AG09309 (cell line): ENCODE measurements at regions not wholly inside any gene's neighbourhood (a gene's known extent, or its start where the extent isn't known, plus 50 kb on each side); places are given as distances from the start of the nearest gene placed in this dataset.

Experiments
- DNase-seq: peaks from one replicate; pipeline ENCODE4 v3.0.0-alpha.2; 2010; ENCODE audit warnings: low read depth
- H3K4me3 ChIP-seq: 2 replicates; pipeline ENCODE4 v1.5.1; 2011; ENCODE audit warnings: mild to moderate bottlenecking, low read depth, low read length, moderate library complexity; ENCODE audit not compliant: control insufficient read depth
- TF ChIP-seq, protein P1 (sequence below): IDR thresholded peaks from 2 replicates; pipeline ENCODE4 v1.5.1; 2011; ENCODE audit warnings: mild to moderate bottlenecking, low read depth, low read length, inconsistent platforms; ENCODE audit not compliant: insufficient read depth, control insufficient read depth; ENCODE audit errors: missing control alignments

DNA sequence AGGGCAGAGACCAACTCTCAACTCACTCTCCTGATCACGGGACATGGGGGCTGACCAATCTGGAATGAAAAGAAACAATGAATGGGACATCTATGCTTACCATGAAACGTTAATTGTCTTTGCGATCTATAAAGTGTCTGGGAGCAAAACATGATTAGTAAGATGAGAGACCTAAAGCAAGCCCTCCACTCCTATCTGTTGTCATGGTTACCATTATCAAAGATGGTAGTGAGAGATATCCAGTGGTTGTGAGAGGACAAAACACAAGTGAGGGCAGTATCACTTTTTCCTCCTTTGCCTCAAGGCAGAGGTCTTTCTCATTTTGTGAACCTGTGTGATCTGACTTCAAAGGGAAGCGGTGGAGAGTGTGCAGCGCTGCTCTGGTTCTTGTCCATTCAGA is 130.1 kb downstream of the LSM5 start:
- TF ChIP-seq, protein P1, sequence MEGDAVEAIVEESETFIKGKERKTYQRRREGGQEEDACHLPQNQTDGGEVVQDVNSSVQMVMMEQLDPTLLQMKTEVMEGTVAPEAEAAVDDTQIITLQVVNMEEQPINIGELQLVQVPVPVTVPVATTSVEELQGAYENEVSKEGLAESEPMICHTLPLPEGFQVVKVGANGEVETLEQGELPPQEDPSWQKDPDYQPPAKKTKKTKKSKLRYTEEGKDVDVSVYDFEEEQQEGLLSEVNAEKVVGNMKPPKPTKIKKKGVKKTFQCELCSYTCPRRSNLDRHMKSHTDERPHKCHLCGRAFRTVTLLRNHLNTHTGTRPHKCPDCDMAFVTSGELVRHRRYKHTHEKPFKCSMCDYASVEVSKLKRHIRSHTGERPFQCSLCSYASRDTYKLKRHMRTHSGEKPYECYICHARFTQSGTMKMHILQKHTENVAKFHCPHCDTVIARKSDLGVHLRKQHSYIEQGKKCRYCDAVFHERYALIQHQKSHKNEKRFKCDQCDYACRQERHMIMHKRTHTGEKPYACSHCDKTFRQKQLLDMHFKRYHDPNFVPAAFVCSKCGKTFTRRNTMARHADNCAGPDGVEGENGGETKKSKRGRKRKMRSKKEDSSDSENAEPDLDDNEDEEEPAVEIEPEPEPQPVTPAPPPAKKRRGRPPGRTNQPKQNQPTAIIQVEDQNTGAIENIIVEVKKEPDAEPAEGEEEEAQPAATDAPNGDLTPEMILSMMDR = no peak
- DNase-seq = no peak
- no peak overlapping the region for H3K4me3 ChIP-seq

DNA sequence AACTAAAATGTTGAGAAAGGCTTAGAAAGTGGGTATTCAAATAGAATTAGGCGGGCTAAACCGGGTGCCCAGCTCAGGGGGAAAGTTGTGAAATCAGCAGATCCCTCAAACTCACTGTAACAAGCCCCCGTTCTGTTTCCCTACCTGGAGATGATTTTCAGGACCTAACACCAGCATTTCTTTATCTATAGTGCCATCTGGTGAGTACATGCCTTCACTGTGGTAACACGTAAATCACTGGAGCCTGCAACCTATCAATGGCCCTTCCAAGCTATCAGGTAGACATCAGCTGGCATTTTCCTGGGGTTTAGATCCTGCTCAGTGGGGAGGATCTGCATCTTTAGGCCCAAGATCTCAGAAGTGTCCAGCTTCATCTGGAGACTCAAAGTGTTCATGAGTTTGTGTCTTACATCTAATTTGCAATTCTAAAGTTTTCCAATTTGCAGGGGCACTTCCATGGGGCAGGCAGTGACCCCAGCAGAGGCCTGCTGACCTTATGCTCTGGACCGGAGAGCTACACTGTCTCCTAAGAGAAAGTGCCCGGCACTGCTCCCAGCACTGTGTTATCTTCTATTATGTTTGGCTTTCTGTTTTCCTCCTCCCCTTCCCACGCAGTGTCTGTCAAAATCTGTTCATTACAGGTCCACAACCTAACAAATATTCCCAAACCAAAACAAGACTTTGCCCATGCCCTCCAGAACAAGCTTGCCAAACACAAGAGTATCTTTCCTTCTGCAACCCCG is 132.5 kb downstream of the LSM5 start:
- TF ChIP-seq, protein P1 = no peak
- DNase-seq = no peak
- H3K4me3 ChIP-seq = no peak overlapping the region

DNA sequence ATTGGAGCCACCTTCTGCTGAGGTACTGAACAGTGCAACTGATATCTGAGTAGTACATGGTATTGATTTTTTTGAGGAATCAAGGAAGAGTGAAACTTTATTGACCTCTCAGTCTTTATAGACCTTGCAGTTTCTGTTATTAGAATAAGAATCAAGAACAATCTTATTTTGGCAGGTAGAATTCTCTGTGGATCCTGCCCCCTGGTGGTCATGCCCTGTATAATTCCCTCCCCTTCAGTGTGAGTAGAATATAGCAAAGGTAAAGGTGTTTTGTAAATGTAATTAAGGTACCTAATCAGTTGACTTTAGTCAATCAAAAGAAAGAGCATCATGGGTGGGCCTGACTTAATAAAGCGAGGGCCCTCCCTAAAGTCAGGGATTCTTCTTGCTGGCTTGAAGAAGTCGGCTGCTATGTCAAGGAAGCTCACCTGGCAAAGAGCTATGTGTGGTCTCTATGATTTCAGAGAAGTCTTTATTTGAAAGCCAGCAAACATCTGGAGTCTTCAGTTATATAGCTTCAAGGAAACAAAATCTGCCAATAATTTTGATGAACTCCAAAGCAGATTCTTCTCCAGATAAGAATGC is 142.8 kb downstream of the LSM5 start:
- TF ChIP-seq, protein P1 = peak; percentile 49
- no peak for DNase-seq
- no peak overlapping the region for H3K4me3 ChIP-seq

DNA sequence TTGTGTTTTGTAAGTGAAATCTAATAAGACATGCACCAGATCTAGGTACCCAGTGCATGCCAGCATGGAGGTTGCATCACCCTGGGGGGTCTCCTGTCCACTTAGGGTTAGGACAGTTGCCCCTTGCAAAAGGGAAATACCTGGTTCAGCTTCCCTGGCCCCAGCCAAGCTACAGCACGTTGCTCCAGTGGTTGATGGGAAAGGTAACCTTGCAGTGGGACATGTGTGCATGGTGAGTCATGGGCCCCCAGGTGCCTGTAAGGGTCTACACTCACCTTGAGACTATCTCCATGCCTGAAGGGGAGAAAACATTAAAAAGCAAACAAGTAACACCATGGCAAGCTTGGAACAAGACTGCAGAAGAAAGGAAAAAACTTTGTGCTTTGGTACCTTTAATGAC is 143.9 kb downstream of the LSM5 start:
- no peak for DNase-seq
- TF ChIP-seq, protein P1 = no peak
- H3K4me3 ChIP-seq = no peak overlapping the region

DNA sequence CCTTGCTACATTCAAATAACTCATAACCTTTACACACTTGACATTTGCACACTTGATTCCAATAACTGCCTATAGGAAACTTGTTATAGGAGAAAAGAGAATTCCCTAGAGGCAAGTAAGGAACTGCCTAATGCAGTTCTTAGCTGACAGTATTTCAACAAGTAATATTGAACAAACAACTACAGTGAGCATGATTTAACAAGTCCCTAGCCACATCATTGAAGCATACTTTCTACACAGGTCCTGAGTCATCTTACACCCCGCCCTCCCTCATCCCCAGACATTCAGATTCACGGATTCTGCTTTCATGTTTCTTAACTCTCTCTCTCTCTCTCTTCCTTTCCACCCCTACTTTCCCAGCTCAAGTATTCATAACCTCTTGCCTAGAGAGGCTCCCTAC is 153.5 kb downstream of the LSM5 start:
- TF ChIP-seq, protein P1 = no peak
- DNase-seq = no peak
- H3K4me3 ChIP-seq = no peak overlapping the region

DNA sequence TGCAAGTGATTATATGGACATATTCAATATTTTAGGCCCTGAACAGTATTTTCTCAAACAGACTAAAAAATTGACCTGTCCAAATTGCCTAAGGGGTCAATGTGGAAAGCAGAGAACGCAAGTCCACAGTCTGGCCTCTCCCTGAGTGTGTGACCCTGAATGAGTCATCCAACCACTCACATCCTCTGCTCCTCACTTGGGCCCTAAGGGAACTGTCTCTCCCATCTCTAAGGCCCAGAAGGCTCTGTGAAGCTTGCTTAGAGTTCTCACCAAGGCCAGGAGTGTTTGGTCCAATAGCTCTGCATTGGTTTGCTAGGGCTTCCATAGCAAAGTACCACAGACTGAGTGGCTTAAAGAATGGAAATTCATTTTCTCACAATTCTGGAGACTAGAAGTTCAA is 155.1 kb downstream of the LSM5 start:
- H3K4me3 ChIP-seq = no peak overlapping the region
- DNase-seq = no peak
- TF ChIP-seq, protein P1 = no peak
